Ovary (tissue), 3 donors: ENCODE measurements at regions not wholly inside any gene's neighbourhood (a gene's known extent, or its start where the extent isn't known, plus 50 kb on each side); places are given as distances from the start of the nearest gene placed in this dataset.

Experiments
- CTCF ChIP-seq, 3 donors: fragments of 450-650 bp in 2 of 3; fragments of 200-600 bp in 1 of 3; IDR thresholded peaks; one replicate each; pipeline versions ENCODE4 v1.5.1 to v1.8.0; 2016 to 2022; ENCODE audit warnings: antibody characterized with exemption in 3 of 3, mild to moderate bottlenecking in 1 of 3
- EP300 ChIP-seq: sonication (generic); formaldehyde crosslinking; IDR thresholded peaks from one replicate; pipeline ENCODE4 v1.6.1; 2017; ENCODE audit warnings: antibody characterized with exemption
- POLR2A ChIP-seq: fragments of 450-650 bp; IDR thresholded peaks from one replicate; pipeline ENCODE4 v1.6.1; 2017; ENCODE audit warnings: antibody characterized with exemption, mild to moderate bottlenecking, moderate library complexity
- donor health status: DM: no; HTN: no; CAD: no.

GRCh38 chr6:67265996-67266921, 1368.8 kb upstream of the ADGRB3 start:
- TF ChIP-seq CTCF (IDR thresholded peaks at IDR 0.05) (no peak), POLR2A (no peak), EP300 (no peak)
